ENCODE measurements at regions not wholly inside any gene's neighbourhood (a gene's known extent, or its start where the extent isn't known, plus 50 kb on each side); places are given as distances from the start of the nearest gene placed in this dataset.

DNA sequence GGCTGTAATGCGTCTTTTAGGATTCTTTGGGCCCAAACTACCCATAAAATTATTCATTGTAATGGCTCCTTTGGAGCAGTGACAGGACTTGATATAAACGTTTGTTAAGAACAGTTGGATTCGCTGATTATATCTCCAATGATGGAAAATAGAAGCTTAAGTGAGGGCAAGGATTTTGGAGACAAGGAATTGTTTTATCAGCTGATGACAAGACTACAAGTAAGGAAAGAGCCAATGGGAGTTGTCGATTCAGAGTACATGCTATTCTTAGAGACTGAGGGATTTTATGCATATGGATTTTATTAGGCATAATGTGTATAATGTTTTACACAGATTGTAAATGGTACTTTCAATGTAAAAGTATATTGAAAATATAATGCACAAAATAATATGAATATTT, 425.5 kb upstream of the RIOK2 start:
- TF ChIP-seq CTCF (IDR thresholded peaks at IDR 0.05; ENCODE audit: low read depth, low read length, missing input control) (no peak), REST (IDR thresholded peaks at IDR 0.05) (no peak), TAF1 (conservative IDR thresholded peaks at IDR 0.05) (no peak), YY1 (IDR thresholded peaks at IDR 0.05) (no peak), JUND (IDR thresholded peaks at IDR 0.05) (no peak), NR2F2 (IDR thresholded peaks at IDR 0.05) (no peak), SP1 (IDR thresholded peaks at IDR 0.05) (no peak), FOXA2 (IDR thresholded peaks at IDR 0.05) (no peak), MAX (IDR thresholded peaks at IDR 0.05) (no peak), GABPA (IDR thresholded peaks at IDR 0.05 in 1 of 2, conservative IDR thresholded peaks at IDR 0.05 in 1 of 2) (no peak), RAD21 (IDR thresholded peaks at IDR 0.05) (no peak), HNF4A (conservative IDR thresholded peaks at IDR 0.05) (no peak), RXRA (IDR thresholded peaks at IDR 0.05) (no peak)

Data from liver (tissue), 3 donors.